NCI-H345 (cell line): ENCODE measurements at regions not wholly inside any gene's neighbourhood (a gene's known extent, or its start where the extent isn't known, plus 50 kb on each side); places are given as distances from the start of the nearest gene placed in this dataset.
"Not testable (repeated sequence)": the region's sequence is repeated elsewhere in the genome, so short reads cannot be mapped to it uniquely, and the experiment has no call there.

Source experiments
- DNase-seq: peaks from one replicate; lab custom pipeline; 2025; lab: John Stamatoyannopoulos, UW

DNA sequence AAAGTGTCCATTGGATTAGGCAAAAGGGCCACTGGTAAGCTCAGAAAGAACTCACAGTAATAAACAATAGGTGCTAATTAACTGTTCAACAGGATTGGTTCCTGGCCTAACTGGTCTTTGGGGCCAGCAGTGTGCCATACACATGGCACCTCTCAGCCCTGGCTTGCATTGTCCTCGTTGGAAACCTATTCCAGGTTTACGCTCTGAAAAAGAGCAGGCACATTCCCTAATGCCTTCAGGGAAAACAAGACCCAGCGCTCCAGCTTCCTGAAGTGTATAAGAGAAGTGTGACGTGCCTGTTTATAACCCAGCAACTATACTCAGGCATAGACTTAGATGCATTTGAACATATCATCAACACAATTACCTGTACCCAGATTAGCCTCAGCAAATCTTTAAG, 51.9 kb upstream of the RBM47 start:
- DNase-seq, result peak; percentile 12

DNA sequence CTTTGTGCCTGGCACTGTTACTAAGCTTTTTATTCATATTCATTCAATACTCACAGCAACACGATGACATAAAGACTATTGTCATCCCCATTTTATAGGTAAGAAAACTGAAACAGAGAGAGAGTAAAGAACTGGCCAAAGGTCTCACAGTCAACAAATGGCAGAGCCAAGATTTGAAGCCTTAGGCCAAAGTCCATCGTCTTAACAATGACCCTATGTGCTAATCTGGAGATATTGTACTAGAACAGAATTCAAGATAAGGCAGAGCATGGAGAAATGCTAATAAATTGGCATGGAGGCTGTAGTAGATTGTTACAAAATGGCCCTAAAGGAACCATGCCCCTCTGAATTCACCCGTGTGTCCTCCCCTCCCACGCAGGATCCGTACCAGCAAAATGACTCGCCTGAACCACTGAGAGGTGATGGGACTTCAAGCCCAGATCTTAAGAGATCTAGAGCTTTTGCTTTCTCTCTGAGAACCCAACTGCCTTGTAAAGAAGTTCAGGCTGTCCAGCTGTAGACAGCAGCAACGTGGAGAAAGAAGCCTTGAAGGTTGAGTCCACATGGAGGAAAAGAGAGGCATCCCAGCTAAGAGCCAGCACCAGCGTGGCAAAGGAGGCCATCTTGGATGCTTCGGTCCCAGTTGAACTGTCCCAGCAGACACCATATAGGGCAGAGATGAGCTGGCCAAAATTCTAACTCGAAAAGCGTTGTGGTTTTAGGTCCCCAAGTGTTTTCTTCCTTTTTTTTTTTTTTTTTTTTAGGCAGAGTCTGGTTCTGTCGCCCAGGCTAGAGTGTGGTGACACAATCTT, 52.8 kb upstream of the RBM47 start:
- DNase-seq, result no peak

DNA sequence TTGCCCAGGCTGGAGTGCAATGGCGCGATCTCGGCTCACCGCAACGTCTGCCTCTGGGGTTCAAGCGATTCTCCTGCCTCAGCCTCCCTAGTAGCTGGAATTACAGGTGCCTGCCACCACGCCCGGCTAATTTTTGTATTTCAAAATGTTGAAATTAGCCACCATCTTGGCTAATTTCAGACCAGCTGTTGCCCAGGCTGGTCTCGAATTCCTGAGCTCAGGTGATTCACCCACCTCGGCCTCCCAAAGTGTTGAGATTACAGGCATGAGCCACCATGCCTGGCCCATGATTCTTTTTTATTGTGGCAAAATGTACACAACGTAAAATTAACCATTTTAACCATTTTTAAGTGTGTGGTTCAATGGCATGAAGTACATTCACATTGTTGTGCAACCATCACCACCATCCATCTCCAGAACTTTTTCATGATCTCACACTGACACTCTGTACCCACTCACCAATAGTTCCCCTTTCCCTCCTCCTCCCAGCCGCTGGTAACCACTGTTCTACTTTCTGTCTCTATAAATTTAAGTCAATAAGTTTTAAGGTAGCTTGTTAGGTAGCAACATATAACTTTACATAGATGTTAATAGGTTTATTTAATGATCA, 54.0 kb upstream of the RBM47 start:
- not testable (repeated sequence) for DNase-seq

DNA sequence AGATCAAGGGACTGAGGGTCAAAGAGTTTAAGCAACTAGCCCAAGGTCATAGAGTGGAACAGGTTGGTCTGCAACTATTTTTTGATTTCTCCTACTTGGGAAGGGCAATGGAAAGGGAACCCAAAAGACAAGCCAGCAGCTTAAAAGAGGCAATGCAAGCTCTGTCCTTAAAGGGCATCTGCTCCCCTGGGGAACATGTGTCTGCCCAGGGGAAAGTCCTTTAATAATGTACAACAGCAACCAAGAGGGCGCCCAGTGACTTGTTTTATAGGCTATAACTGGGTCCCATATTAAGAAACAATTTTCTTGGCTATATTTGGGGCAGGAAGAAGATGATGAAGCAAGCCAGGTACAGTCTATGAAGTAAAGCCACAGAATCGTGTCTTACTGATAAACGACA, 54.7 kb upstream of the RBM47 start:
- no peak for DNase-seq

DNA sequence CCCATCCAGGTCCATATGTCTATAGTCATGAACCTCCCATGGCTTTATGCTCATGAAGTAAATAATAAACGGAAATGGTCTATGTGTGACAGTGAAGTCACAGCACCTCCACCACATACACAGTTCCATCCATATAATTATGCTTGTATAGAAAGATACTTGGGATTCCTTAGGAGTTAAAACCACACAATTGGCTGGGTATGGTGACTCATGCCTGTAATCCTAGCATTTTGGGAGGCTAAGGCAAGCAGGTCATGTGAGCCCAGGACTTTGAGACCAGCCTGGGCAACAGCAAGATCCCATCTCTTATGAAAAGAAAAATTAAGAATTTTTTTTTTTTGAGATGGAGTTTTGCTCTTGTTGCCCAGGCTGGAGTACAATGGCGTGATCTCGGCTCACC, 55.6 kb upstream of the RBM47 start:
- no peak for DNase-seq

DNA sequence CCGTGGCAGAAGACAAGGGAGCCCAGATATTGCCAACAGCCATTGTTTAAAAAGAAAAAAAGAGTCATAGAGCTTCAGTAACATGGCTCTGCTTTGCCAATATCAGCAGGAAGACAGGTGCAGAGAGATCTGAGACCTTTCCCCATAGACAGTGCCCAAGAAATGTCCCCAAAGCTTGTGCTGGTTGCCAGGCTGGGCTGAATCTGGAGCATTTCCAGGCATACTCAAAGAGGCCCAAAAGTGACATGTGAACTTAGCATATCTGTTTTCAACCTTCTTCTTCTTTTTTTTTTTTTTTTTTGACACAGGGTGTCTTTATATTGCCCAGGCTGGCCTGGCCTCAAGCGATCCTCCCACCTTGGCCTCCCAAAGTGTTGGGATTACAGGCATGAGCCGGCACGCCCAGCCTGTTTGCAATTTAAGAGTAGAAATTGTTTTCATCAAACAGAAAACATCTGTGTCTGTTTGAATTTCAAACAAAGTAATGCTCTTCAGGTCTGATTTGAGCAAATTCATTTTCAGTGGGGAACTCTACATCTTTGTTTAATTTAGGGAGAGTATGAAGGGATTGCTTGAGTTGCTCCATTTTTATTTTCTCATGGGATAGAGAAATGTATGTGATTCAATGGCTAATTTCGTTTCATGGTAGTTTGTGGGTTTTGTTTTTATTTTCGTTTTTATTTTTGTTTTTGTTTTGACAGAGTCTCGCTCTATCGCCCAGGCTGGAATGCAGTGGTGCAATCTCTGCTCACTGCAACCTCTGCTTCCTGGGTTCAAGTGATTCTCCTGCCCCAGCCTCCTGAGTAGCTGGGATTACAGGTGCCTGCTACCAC, 56.6 kb upstream of the RBM47 start:
- no peak for DNase-seq

DNA sequence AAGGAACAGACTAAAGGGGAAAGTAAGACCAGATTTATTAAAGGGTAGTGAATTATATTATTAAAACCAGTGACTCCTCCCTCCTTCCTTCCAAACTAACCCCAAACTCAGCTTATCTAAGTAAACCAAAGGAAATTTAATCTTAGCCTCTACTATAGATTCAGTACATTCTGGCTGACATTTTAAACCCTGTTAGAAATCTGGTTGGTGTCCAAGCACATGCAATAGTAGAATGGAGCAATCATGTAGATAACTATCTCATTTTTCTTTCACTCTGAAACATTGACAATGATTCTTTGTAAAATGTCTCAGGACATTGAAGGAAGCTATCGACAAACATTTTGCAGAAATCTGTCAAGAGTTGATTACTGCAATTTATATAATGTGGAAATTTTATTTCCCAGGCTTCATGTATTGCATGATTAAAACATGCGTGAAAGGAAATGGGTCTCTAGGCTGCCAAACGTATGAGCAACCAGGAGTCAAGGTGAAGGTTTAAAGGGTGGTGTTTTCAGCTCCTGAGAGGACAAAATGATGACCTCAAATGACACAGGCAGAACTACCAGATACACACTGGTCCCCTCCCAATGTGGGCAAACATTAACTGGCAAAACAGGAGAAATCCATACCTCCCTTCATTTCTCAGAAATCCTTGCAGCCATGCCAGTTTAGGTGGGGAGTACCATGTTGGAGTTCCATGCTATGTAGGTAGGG, 58.2 kb upstream of the RBM47 start:
- no peak for DNase-seq

DNA sequence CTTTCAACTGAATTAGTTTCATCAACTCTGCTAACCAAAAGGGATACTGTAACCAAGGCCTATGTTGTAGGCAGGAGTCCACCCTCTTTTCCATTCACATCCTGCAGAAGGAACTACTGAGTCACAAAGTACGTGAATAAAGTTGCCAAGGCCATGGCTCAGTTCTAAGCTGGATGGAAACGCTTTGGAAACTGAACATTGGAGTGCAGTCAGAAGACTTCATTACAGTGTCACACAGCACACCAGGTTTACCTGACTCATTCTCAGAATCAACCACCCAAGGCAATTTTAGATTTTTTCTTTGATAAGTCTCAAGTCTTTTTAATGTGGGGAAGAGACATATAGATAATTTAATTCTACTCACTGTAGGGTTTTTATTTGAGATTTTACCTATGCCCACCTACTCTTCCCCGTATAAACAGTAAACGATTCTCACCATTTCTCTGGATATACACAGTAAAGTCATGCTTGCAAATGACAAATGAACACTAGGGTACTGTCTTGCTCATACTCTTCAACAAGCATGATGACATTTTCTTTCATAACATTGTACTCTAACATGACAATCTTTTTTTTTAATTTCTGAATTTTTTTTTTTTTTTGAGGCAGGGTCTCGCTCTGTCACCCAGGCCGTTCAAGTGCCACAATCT, 58.9 kb upstream of the RBM47 start:
- no peak for DNase-seq

DNA sequence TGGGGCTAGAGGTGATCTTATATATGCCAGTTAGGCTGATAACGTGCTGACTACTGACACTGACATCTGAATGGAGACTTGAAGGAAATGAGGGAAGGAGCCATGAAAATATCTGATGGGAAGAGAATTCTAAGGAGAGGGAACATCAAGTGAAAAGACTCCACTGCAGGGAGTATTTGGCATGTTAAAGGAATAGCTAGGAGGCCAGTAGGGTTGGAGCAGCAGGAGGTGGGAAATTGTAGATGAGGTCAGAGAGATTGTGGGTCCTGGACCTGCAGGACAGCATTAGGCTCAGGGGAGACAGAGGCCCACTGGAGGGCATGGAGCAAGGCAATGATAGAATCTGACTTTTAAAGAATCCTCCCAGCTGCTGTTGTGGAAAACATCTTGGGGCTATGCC, 55.8 kb upstream of the NSUN7 start:
- no peak for DNase-seq

DNA sequence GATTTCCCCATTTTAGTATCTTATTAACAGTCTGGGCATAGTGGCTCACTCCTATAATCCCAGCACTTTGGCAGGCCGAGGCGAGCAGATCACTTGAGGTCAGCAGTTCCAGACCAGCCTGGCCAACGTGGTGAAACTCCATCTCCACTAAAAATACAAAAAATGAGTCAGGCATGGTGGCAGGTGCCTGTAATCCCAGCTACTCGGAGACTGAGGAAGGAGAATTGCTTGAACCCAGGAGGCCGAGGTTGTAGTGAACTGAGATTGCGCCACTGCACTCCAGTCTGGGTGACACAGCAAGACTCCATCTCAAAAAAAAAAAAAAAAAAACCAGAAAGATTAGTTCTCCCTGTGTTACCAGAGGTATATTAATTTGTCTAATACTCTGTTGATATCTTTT, 52.3 kb upstream of the NSUN7 start:
- not testable (repeated sequence) for DNase-seq

DNA sequence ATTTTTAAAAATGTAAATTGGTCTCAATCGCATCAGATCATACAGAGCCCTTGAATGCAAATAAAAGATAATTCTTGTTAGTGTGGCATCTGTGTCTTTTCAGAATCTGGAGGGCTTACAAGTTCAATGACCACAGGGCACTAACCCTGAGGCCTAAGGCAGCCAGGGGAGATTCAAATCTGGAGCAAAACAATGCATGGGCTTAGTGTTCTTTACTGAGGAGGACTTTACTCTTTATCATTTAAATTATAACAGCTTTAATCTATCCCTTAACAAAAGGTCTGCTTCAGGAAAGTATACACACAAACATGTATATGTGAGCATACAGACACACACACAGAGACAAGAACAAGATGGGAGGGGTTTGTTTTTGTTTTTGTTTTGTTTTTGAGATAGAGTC, 51.0 kb upstream of the NSUN7 start:
- no peak for DNase-seq

DNA sequence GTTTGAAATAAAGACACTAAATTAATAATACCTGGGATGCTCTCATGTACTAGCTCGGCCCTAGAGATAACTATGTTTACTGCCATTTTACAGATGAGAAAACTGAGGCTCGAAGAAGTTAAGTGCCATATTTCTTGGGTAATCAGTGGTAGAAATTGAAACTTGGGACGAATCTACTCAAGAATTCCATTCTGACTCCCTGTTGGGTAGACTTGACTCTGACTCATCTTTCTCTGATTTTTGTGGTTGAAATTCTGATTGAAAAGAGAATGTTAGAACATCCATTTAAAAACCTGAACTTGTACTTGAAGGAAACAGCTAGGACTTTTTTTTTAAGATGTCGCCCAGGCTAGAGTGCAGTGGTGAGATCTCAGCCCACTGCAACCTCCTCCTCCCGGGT, 50.1 kb upstream of the NSUN7 start:
- no peak for DNase-seq
